NCI-H1436 treated with DMSO at 0.1 percent for 48 hours (cell line): ENCODE measurements at regions not wholly inside any gene's neighbourhood (a gene's known extent, or its start where the extent isn't known, plus 50 kb on each side); places are given as distances from the start of the nearest gene placed in this dataset.

Experiments used
- DNase-seq: peaks from one replicate; lab custom pipeline; 2025; lab: John Stamatoyannopoulos, UW

DNA sequence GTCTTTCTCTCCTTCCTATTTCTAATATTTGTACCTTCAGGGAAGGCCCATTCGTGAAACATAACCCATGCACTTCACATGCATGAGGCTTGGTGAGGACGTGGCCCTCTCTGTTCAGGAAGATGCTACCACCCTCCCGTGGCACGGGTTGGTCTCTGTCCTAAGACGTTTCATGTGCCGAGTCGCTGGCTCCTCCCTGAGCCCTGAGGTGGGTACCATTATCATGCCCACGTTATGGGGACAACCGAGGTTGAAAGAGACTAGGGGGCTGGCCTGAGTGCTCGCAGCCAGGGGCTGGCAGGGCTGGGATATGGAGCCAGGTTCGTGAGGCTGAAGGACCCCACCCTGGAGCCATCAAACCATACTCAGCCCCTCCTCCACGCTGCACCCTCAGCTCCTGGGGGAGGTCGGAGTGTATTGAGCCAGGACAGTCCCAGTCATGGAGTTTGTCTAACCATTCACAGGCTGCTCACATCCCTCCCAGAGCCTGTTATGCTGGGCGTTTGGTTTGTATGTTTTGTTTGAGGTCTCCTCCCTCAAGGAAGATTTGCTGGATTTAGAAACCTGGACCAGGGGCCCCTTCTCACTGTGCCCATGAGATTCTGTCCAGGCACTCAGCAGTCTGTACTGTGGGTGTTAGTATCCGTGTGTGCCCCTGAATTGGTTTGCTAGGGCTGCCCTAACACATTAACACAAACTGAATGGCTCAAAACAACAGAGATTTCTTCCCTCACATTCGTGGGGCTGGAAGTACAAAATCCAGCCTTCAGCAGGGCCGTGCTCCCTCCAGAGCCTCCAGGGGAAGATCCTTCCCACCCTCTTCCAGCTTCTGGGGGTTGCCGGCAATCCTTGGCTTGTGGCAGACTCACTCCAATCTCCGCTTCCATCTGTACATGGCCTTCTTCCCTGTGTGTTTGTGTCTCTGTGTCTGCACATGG lies 88.3 kb downstream of the ANKRD60 start:
- DNase-seq, result no peak

- no peak for DNase-seq
These were observed 90.1 kb downstream of the ANKRD60 start for GRCh38 chr20:58138395-58138794.

- no peak for DNase-seq
These were observed 90.7 kb downstream of the ANKRD60 start for GRCh38 chr20:58137651-58138265.

DNA sequence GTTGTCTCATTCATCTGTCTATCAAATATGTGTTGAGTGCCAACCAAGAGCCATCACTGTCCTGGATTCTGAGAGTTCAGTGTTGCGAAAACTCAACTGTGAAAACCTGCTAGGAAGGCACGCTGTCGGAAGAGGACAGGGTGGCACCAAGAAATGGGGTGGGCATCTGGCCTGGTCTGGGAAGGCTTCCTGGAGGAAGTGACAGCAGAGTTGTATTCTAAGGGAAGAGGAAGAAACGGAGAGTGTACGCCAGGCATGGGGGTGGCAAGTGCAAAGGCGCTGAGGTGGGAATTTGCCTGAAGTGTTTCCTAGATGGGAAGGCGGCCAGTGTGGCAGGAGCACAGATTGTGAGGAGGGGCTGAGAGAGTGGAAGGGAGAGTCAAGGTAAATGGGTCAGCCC lies 91.2 kb downstream of the ANKRD60 start:
- no peak for DNase-seq

- DNase-seq, result no peak
These were observed 92.3 kb downstream of the ANKRD60 start for GRCh38 chr20:58136149-58136484.

DNA sequence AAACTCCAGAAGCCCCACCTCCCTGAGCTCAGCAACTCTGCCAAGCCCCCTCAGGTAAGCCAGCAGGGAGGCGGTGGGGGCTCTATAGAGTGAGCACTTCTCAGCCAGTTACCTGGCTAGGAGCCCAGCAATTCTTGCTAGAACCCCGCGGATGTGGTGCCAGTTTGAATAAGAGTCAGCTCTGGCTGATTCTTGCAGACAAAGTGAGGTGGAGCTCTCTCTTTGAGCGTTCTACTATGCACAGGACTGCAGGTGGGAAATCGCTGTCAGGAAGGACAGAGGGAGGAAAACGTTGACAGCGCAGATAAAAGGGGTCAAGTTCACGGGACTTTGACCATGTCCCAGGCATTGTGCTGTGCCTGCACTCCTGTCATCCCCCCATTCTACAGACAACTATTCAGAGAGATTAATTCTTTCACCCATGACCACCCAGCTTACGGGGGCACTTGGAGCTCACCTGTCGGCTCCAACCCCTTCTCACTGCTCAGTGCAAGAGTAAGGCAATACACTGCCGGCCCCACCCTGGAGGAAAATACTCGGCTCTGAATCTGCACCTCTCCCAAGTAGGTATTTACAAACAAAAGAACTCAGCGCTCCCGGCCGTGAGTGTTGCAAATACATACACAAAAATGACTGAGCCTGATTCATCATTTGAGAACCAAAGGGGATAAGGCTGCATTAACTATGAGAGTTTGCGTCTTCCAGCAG lies 92.9 kb downstream of the ANKRD60 start:
- no peak for DNase-seq

GRCh38 chr20:58133020-58133808 lies 95.2 kb downstream of the ANKRD60 start:
- DNase-seq, result no peak

- no peak for DNase-seq
These were observed 96.8 kb downstream of the ANKRD60 start for GRCh38 chr20:58131551-58132142.

- DNase-seq, result no peak
These were observed 97.3 kb downstream of the ANKRD60 start for GRCh38 chr20:58131151-58131550.

GRCh38 chr20:58130581-58130980 lies 97.9 kb downstream of the ANKRD60 start:
- no peak for DNase-seq

DNA sequence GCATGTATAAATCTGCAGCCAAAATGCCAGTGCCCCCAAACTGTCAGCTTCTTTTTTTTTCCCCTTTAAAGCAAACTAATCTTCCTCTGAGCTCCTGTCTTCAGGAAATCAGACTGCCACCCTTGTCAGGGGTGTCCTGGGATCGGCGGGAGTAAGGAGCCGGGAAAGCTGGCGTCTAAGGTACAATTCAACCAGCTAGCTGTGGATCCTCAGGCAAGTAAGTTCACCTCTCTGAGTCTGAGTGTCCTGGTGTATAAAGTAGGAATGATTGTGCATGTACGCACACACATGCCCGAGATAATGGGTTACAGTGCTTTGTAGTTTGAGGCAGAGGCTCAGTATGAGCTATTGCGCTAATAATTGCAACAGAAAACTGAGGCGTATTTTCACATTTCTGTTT lies 98.3 kb downstream of the ANKRD60 start:
- no peak for DNase-seq

- DNase-seq, result no peak
These were observed 98.7 kb downstream of the ANKRD60 start for GRCh38 chr20:58129721-58130151.

DNA sequence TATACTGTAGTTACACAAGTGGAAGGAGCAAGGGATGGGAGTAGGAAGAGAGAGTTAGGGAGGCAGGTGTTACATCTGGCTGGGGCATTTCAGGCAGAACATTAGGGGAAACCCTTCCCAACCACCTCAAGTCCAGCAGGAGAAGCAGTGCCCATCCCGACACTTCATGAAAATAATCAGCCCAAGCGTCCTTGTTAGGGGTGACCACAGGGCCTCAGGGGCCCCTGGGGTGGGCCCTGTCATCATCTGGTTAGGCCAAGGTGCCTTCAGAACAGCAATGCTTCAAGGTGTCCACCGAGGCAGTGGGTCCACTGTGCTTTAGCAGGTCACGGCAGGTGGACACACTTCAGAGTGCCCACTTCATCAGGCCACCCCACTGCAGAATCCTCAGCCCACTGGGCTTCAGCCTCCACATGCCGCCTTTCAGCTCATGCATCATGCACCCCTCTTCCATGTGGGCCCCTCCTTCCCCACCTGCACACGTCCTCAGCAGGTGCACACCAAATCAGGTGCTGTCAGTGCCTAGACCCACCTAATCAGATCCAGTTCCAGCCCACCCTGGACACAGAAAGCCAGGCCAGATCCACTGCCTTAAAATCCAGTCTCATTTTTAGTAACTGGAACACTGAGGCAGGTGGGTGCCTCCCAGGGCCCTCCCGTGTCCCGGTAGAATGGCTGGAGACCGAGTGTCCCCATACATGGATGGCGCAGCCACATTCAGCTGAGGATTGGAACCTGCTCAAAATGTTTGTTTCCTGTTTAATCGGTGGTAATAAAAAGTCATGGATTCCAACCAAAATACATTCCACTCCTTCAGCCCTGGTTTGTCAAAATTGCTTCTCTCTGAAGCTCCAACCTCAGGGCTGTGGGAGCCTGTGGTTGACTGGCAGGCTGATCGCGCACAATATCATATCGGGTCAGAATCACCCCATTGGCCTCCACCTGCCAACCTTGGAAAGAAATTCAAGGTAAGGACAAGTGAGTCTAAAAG lies 99.5 kb downstream of the ANKRD60 start:
- no peak for DNase-seq

GRCh38 chr20:58127701-58128111 lies 100.7 kb downstream of the ANKRD60 start:
- DNase-seq, result no peak

- no peak for DNase-seq
These were observed 102.7 kb downstream of the ANKRD60 start for GRCh38 chr20:58125726-58126125.

DNA sequence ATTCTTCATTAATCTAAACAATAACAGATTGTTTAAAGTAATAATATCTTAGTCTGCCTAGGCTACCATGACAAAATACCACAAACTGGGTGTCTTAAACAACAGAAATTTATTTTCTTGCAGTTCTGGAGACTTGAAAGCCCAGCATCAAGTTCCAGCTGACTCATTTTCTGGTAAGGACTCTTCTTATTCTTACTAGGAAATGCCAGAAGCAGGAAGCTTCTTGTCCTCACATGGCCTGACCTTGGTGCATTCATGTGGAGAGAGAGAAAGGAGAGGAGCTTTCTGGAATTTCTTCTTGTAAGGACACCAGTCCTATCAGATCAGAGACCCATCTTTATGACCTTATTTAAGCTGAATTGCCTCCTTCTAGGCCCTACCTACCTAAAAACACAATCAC lies 110.5 kb downstream of the ANKRD60 start:
- no peak for DNase-seq

- DNase-seq, result no peak
These were observed 111.9 kb downstream of the ANKRD60 start for GRCh38 chr20:58116505-58116904.

DNA sequence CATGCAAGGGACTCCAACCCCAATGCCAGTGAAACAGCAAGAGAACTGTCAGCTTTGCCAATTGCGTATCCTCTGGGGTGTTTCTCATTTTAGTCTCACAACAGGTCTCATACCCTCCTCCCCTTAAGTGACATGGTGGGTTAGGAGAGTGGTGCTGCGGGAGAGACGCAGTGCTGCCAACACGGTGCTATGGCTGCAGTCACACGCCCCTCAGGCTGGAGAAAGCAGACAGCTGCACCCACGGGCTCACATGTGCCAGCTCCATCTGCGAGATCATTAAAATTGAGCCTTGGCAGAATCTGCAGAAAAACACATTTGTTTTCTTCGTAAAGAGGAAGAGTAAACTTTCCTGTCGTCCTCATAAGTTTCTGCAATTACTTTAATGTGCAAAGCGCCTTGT lies 114.7 kb downstream of the ANKRD60 start:
- DNase-seq, result no peak

- no peak for DNase-seq
These were observed 116.3 kb downstream of the ANKRD60 start for GRCh38 chr20:58112017-58112781.
